ENCODE measurements at regions not wholly inside any gene's neighbourhood (a gene's known extent, or its start where the extent isn't known, plus 50 kb on each side); places are given as distances from the start of the nearest gene placed in this dataset.

DNA sequence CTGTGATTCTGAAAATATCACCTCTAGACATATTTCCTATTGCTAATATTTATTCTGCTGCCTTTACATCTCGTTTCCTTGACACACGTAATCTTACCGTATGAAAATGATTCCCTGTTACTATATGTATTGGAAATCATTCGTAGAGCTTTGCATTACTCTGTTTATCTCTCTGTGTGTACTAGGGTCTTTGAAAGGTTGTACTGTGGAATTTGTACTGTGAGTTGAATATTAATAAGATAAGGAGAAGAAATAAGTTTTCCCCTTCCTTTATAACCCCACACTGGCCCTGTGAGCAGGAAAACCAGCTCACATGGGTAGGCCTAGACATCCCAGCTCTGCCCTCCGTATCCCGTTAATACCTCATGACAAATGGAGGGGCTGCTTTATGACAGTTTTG, 354.9 kb downstream of the KLF5 start:
- H4K20me1 ChIP-seq (ENCODE audit: low read length) = no peaks in the 10 kb centered on the region
- H3K36me3 ChIP-seq (ENCODE audit: low read depth, low read length) = no peaks in the 10 kb centered on the region
- no peak overlapping the region for H2AFZ ChIP-seq (ENCODE audit: low read length)
- no peaks in the 10 kb centered on the region for H3F3A ChIP-seq (ENCODE audit: low read length, unreplicated experiment)
- DNase-seq (no peak), ATAC-seq (no peak)
- no peak overlapping the region for H3K4me3 ChIP-seq (ENCODE audit: low read length)
- peaks cover 26% of the 10 kb centered on the region for H3K4me1 ChIP-seq (ENCODE audit: insufficient read depth, low read length)
- no peaks in the 10 kb centered on the region for H3K9me2 ChIP-seq (replicated peaks; ENCODE audit: low read length)
- H3K27ac ChIP-seq (ENCODE audit: low read length) = peak overlapping the region; percentile 25
- ChIA-PET CTCF (no interaction called here), POLR2A (ENCODE audit: unreplicated experiment) (no interaction called here)
- BruUV-seq (replicated peaks) = no TSS peak
- no peak overlapping the region for H3K9ac ChIP-seq (ENCODE audit: low read length)
- intact Hi-C loops (cut with micrococcal nuclease) = loop anchor here (10.0 kb wide), 2 partner anchors 189 to 579 kb away; no protein-coding TSS in a partner anchor
- H3K79me2 ChIP-seq (ENCODE audit: low read length) = no peaks in the 10 kb centered on the region
- no peaks in the 10 kb centered on the region for H3K27me3 ChIP-seq (ENCODE audit: low read length)
- TF ChIP-seq EZH2 (IDR thresholded peaks at IDR 0.05; ENCODE audit: low read length, unreplicated experiment) = no peak
- no peak for TF ChIP-seq EZH2phosphoT487 (IDR thresholded peaks at IDR 0.05; ENCODE audit: borderline replicate concordance, low read length)
- TF ChIP-seq, protein P1, sequence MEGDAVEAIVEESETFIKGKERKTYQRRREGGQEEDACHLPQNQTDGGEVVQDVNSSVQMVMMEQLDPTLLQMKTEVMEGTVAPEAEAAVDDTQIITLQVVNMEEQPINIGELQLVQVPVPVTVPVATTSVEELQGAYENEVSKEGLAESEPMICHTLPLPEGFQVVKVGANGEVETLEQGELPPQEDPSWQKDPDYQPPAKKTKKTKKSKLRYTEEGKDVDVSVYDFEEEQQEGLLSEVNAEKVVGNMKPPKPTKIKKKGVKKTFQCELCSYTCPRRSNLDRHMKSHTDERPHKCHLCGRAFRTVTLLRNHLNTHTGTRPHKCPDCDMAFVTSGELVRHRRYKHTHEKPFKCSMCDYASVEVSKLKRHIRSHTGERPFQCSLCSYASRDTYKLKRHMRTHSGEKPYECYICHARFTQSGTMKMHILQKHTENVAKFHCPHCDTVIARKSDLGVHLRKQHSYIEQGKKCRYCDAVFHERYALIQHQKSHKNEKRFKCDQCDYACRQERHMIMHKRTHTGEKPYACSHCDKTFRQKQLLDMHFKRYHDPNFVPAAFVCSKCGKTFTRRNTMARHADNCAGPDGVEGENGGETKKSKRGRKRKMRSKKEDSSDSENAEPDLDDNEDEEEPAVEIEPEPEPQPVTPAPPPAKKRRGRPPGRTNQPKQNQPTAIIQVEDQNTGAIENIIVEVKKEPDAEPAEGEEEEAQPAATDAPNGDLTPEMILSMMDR (conservative IDR thresholded peaks at IDR 0.05; ENCODE audit: low read depth, low read length) = no peak
- H3K4me2 ChIP-seq (ENCODE audit: low read length) = no peak overlapping the region
- no peaks in the 10 kb centered on the region for H3K9me3 ChIP-seq (ENCODE audit: low read length)

DNA sequence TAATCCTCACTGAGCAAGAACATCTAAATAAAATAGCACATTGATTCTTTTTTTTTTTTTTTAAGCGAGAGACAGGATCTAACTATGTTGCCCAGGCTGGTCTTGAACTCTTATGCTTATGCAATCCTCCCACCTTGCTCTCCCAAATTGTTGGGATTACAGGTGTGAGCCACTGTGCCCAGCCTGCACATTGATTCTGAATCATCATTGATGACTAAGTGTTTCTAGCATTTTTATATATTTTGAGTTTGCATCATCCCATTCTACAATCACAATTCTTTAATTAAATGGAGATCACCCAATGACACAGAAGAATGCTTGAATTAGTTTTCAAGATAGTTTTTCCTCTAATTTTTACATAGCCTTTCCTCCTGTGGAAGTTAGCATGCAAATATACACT, 354.1 kb downstream of the KLF5 start:
- no peaks in the 10 kb centered on the region for H3F3A ChIP-seq (ENCODE audit: low read length, unreplicated experiment)
- H3K4me3 ChIP-seq (ENCODE audit: low read length) = no peak overlapping the region
- no peaks in the 10 kb centered on the region for H3K27me3 ChIP-seq (ENCODE audit: low read length)
- H3K9me2 ChIP-seq (replicated peaks; ENCODE audit: low read length) = no peaks in the 10 kb centered on the region
- no peaks in the 10 kb centered on the region for H4K20me1 ChIP-seq (ENCODE audit: low read length)
- POLR2A ChIA-PET (ENCODE audit: unreplicated experiment) = no interaction called here
- BruUV-seq (replicated peaks) = no TSS peak
- DNase-seq = peak; percentile 68
- no peak for TF ChIP-seq EZH2 (IDR thresholded peaks at IDR 0.05; ENCODE audit: low read length, unreplicated experiment)
- intact Hi-C loops (cut with micrococcal nuclease) = loop anchor here (10.0 kb wide), 2 partner anchors 188 to 578 kb away; no protein-coding TSS in a partner anchor
- H3K36me3 ChIP-seq (ENCODE audit: low read depth, low read length) = no peaks in the 10 kb centered on the region
- CTCF ChIA-PET = no interaction called here
- peak; percentile 48 for ATAC-seq
- no peak overlapping the region for H3K9ac ChIP-seq (ENCODE audit: low read length)
- no peak overlapping the region for H3K4me2 ChIP-seq (ENCODE audit: low read length)
- peaks cover 26% of the 10 kb centered on the region for H3K4me1 ChIP-seq (ENCODE audit: insufficient read depth, low read length)
- H2AFZ ChIP-seq (ENCODE audit: low read length) = no peak overlapping the region
- no peaks in the 10 kb centered on the region for H3K9me3 ChIP-seq (ENCODE audit: low read length)
- peak overlapping the region; percentile 79 for H3K27ac ChIP-seq (ENCODE audit: low read length)
- H3K79me2 ChIP-seq (ENCODE audit: low read length) = no peaks in the 10 kb centered on the region

DNA sequence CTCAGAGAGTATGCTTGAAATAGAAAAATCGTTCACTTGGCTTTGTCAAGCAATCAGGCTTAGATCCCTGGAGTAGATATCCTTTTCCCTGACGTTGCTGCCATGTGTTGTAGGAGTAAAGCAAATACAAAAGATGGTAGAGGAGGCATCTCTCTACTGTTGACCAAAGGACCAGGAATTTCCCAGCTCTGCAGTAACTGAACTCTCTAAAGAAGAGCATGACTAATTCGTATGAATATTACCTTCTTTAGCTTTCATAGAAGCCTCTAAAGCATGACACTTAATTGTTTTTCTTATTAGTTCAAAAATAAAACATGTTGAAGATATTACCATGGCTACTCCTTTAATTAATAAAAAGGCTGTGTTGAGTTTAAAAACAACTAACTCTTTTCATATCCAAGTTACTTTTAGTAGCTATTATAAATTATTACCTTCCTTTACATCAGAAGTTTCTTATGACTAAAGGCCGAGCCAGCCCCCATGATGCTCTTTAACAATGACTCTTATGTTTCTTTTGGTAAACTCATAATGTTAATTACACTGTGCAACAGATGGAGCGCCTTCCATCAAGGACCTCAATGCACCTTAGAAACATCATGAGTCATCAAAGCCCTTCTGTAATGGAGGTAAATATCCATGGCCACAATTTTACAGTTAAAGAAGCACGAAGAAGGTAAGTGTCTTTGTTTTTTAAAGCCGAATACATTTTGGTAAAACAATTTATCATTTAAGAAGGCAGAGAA, 352.4 kb downstream of the KLF5 start:
- Histone ChIP-seq H3K4me1 (ENCODE audit: insufficient read depth, low read length) (peaks cover 22% of the 10 kb centered on the region), H3K36me3 (ENCODE audit: low read depth, low read length) (no peaks in the 10 kb centered on the region), H3K4me3 (ENCODE audit: low read length) (no peak overlapping the region), H3K4me2 (ENCODE audit: low read length) (no peak overlapping the region), H3K9me3 (ENCODE audit: low read length) (no peaks in the 10 kb centered on the region), H3K27ac (ENCODE audit: low read length) (peak overlapping the region; percentile 79), H2AFZ (ENCODE audit: low read length) (no peak overlapping the region; the same call in 1 of the 2 replicates), H4K20me1 (ENCODE audit: low read length) (no peaks in the 10 kb centered on the region), H3K9me2 (replicated peaks; ENCODE audit: low read length) (no peaks in the 10 kb centered on the region), H3K9ac (ENCODE audit: low read length) (peak overlapping the region; percentile 5; the same call in 1 of the 2 replicates), H3K79me2 (ENCODE audit: low read length) (no peaks in the 10 kb centered on the region), H3K27me3 (ENCODE audit: low read length) (no peaks in the 10 kb centered on the region), H3F3A (ENCODE audit: low read length, unreplicated experiment) (no peaks in the 10 kb centered on the region)
- TSS peak; percentile 71 for BruUV-seq (replicated peaks)
- ATAC-seq (peak; percentile 71), DNase-seq (peak; percentile 42)
- TF ChIP-seq, protein P1 (conservative IDR thresholded peaks at IDR 0.05; ENCODE audit: low read depth, low read length) = no peak
- no peak for TF ChIP-seq EZH2phosphoT487 (IDR thresholded peaks at IDR 0.05; ENCODE audit: borderline replicate concordance, low read length)
- no peak for TF ChIP-seq EZH2 (IDR thresholded peaks at IDR 0.05; ENCODE audit: low read length, unreplicated experiment)
- intact Hi-C loops (cut with micrococcal nuclease) = loop anchor here (1.0 to 10.0 kb wide), 3 partner anchors 76 to 576 kb away; no protein-coding TSS in a partner anchor
- ChIA-PET CTCF (no interaction called here), POLR2A (ENCODE audit: unreplicated experiment) (interaction anchor here (0.6 to 1.0 kb wide), 2 partner anchors 17 to 353 kb away, joined by 3 to 5 read pairs; partner anchors contain the start of gene KLF5)

Measured in PC-3 (cell line).